Duodenal mucosa (tissue), 2 donors: ENCODE measurements at regions not wholly inside any gene's neighbourhood (a gene's known extent, or its start where the extent isn't known, plus 50 kb on each side); places are given as distances from the start of the nearest gene placed in this dataset.

Experiments
- H3K27ac ChIP-seq: one replicate; pipeline ENCODE4 v1.7.0; 2013; ENCODE audit warnings: low read depth, low read length
- H3K27me3 ChIP-seq, 2 donors: one replicate each; pipeline ENCODE4 v1.7.0; 2013; ENCODE audit warnings: low read length in 2 of 2, control low read depth in 1 of 2; ENCODE audit not compliant: insufficient read depth in 2 of 2, control insufficient read depth in 1 of 2
- H3K36me3 ChIP-seq, 2 donors: one replicate each; pipeline ENCODE4 v1.7.0; 2013; ENCODE audit warnings: low read length in 2 of 2, control low read depth in 1 of 2; ENCODE audit not compliant: insufficient read depth in 2 of 2, control insufficient read depth in 1 of 2
- H3K4me1 ChIP-seq, 2 donors: one replicate each; pipeline ENCODE4 v1.7.0; 2013; ENCODE audit warnings: low read length in 2 of 2, control low read depth in 1 of 2; ENCODE audit not compliant: insufficient read depth in 2 of 2, control insufficient read depth in 1 of 2
- H3K4me3 ChIP-seq, 2 donors: one replicate each; pipeline ENCODE4 v1.7.0; 2013; ENCODE audit warnings: low read length in 2 of 2, low read depth in 1 of 2
- H3K9ac ChIP-seq, 2 donors: one replicate each; pipeline ENCODE4 v1.7.0; 2013; ENCODE audit warnings: low read length in 2 of 2, low read depth in 1 of 2
- H3K9me3 ChIP-seq, 2 donors: one replicate each; pipeline ENCODE4 v1.7.0; 2013; ENCODE audit warnings: low read length in 2 of 2, control low read depth in 1 of 2; ENCODE audit not compliant: control insufficient read depth in 1 of 2

DNA sequence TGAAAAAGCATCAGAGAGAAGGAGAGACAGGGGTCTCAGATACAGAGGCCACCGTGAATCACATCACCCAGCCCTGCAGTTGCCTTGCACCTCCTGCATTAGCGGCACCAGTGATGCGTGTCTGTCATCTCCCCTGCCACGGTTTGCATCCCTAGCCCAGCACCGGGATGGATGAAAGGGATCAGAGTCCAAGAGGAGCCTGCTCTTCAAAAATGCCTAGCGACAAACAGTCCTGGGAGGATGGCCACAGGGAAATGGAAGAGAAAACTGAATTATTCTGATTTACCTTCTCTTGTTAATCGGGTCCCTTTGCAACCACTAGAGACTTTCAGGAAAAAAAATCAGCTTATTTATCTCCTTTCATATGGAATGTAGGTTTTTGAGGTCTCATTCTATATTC is 495.6 kb upstream of the KIRREL3 start:
- H3K27me3 ChIP-seq = no peaks in the 10 kb centered on the region
- no peaks in the 10 kb centered on the region for H3K4me1 ChIP-seq
- H3K27ac ChIP-seq = no peak overlapping the region
- H3K4me3 ChIP-seq = no peak overlapping the region
- no peak overlapping the region for H3K9ac ChIP-seq
- H3K36me3 ChIP-seq = no peaks in the 10 kb centered on the region
- H3K9me3 ChIP-seq = peaks cover 4 to 5% of the 10 kb centered on the region in 2 donors

DNA sequence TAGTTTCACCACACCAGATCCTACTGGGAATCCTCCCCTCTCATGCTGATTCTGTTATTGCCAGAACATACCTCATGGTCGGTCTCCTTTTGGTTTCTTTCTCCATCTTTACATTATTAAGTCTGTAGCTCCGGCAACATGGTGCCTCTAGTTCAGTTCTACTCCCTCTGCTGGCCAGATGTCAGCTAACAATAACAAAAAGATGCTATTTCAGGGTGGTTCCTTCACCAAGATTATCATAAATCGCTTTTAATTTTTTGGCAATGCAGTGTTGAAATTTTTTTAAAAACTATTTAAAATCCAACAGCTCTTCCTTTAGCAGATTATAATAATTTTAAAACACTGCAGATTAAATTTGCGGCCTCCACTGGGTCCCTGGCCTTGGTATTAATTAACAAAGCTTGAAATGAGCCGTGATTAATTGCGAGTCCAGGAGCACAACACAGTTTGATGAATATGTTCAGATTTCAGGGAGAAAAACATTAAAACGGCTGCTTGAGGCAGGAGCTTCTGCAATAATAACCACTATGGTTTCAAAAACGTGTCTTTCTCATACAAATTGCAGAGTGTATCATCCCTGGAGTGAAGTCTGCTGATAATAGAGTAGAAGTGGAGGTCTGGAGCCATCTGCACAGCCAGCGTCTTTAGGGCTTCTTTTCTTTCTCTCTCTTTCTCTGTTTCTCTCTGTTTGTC is 492.9 kb upstream of the KIRREL3 start:
- no peak overlapping the region for H3K27ac ChIP-seq
- H3K27me3 ChIP-seq = no peaks in the 10 kb centered on the region
- no peaks in the 10 kb centered on the region for H3K4me1 ChIP-seq
- no peak overlapping the region for H3K4me3 ChIP-seq
- no peaks in the 10 kb centered on the region for H3K36me3 ChIP-seq
- peaks cover 5 to 9% of the 10 kb centered on the region in 2 donors for H3K9me3 ChIP-seq
- H3K9ac ChIP-seq = no peak overlapping the region

DNA sequence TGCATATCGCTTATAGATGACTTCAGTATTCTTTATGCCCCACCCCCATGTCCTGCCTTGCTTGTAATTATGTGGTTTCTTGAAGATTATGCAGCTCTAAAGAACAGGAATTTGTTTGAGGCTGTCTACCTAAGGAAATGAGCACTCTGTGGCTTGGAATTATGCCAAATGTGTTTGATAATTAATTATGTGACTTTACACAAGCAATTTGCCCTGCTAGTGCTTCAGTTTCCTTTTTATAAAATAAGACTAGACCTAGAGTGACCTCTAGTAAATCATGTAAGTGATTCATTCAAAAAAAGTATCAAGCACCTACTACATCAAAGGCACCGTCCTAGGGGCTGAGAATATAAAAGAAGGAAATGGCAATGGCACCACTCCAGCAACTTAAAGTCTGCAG is 491.5 kb upstream of the KIRREL3 start:
- Histone ChIP-seq H3K27me3 (no peaks in the 10 kb centered on the region), H3K9me3 (peaks cover 5 to 9% of the 10 kb centered on the region in 2 donors), H3K9ac (no peak overlapping the region), H3K4me1 (no peaks in the 10 kb centered on the region), H3K4me3 (no peak overlapping the region), H3K27ac (no peak overlapping the region), H3K36me3 (no peaks in the 10 kb centered on the region)

DNA sequence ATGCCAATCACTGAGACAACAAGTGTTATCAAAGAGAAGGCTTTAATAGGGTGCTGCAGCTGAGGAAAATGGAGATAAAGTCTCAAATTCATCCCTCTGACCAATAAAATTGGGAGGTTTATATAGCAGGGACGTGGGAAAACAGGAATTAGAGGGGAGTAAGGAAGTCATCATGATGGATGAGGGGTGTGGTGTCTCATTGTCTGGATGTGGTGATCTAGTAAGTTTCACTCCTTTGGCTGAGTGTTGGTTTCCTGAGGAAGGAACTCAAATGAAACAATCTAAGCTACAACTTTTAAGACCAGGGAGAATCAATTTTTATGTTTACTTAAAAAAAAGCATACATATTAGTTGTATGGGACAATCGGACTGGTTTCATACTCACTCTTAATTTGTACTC is 491.0 kb upstream of the KIRREL3 start:
- Histone ChIP-seq H3K9me3 (peaks cover 5 to 9% of the 10 kb centered on the region in 2 donors), H3K27ac (no peak overlapping the region), H3K36me3 (no peaks in the 10 kb centered on the region), H3K27me3 (no peaks in the 10 kb centered on the region), H3K4me3 (no peak overlapping the region), H3K9ac (no peak overlapping the region), H3K4me1 (no peaks in the 10 kb centered on the region)

DNA sequence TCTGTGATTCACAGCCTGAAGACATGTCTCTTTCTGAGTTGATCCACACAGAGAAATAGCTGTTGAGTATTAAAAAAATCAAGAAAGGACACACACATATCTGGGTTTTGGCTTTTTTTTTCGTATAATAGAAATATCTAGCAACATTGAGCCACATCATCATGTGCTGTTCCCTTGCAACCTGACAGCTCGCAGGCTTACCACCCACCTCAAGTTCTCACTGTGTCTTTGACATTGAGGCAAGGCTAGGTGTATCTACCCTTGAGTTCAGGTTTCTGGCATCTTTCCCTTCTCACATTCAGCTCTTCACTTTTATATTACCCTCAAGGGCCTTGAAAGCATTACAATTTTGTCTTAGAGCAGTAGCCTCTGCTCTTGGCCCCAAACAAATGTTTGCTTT is 490.3 kb upstream of the KIRREL3 start:
- H3K4me3 ChIP-seq = no peak overlapping the region
- H3K27me3 ChIP-seq = no peaks in the 10 kb centered on the region
- H3K9ac ChIP-seq = no peak overlapping the region
- H3K4me1 ChIP-seq = no peaks in the 10 kb centered on the region
- no peaks in the 10 kb centered on the region for H3K36me3 ChIP-seq
- H3K27ac ChIP-seq = no peak overlapping the region
- H3K9me3 ChIP-seq = peaks cover 5 to 9% of the 10 kb centered on the region in 2 donors

DNA sequence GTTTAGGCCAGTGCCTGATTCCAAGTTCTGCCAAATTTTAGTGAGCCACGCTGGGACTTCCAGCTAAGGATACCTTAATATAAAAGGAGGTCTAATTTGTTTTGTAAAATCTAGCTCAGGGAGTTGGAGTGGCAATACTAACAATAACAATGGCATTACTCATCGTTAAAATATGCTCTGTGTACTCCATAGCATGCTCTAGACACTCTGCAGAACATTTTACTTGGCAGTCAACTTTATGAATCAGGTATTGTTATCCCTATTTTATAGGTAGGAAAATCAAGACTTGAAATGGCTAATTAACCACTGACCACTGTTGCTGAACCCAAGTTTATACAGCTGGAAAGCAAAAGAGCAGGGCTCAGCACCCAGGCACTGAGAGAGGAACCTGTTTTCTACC is 485.0 kb upstream of the KIRREL3 start:
- Histone ChIP-seq H3K27ac (no peak overlapping the region), H3K4me3 (no peak overlapping the region), H3K9me3 (peaks cover 0 to 6% of the 10 kb centered on the region in 2 donors), H3K27me3 (no peaks in the 10 kb centered on the region), H3K9ac (no peak overlapping the region), H3K36me3 (no peaks in the 10 kb centered on the region), H3K4me1 (no peaks in the 10 kb centered on the region)

DNA sequence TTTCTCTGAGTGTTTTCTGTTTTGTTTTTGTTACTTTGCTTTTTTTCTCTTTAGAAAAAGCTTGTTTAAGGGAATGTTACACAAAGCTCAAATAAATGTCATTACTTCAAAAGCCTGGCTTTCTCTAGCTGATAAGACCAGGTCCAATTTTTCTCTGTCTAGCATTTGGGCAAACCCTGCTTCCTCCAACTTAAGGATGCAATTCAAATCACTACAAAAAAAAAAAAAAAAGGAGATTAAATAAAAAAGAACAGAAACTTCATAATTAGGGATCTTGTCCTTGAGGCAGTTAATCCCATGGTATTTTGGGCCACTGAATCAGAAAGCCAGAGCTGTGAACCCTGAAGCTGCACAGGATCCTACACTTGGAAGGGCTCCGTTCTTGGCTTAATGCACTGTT is 480.8 kb upstream of the KIRREL3 start:
- Histone ChIP-seq H3K9me3 (no peaks in the 10 kb centered on the region), H3K9ac (no peak overlapping the region), H3K4me3 (no peak overlapping the region), H3K4me1 (no peaks in the 10 kb centered on the region), H3K27me3 (no peaks in the 10 kb centered on the region), H3K27ac (no peak overlapping the region), H3K36me3 (no peaks in the 10 kb centered on the region)

DNA sequence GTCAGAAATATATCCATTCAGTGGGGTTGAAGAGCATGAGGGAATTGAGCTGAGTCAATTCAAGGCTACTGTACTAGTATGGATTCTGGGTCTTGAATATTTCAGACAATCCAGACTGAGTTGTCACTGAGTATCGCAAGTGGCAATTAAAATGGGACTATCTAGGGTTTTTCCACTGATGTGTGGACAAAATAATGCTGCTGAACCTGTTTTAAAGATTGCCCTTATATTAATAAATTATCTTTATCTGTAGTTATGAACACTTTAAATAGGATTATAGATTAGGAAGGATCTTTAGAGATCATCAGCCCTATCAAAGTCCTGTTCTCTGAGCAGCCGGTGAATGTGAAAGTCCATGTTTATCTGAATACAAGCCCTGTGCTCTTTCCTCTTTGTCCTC is 478.3 kb upstream of the KIRREL3 start:
- Histone ChIP-seq H3K4me1 (no peaks in the 10 kb centered on the region), H3K9me3 (no peaks in the 10 kb centered on the region), H3K4me3 (no peak overlapping the region), H3K9ac (no peak overlapping the region), H3K36me3 (no peaks in the 10 kb centered on the region), H3K27ac (no peak overlapping the region), H3K27me3 (no peaks in the 10 kb centered on the region)

DNA sequence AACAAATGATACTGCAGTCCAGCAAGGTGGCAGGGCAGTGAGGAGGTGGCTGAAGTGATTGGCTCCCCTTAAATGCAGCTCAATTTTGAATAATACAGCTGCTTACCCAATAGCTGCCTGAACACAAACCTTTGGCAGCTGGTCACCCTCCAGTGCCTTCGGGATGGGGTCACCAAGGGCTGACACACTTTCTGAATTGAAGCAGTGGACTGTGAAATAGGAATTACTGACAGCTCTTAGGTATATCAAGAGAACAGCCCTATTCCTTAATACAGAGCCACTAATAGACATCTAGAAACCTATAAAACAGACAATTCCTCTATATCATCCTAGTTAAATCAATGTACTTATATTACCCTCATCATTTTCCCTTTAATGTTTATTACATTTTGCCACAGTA is 474.2 kb upstream of the KIRREL3 start:
- no peak overlapping the region for H3K27ac ChIP-seq
- H3K36me3 ChIP-seq = no peaks in the 10 kb centered on the region
- H3K27me3 ChIP-seq = no peaks in the 10 kb centered on the region
- no peaks in the 10 kb centered on the region for H3K9me3 ChIP-seq
- no peaks in the 10 kb centered on the region for H3K4me1 ChIP-seq
- no peak overlapping the region for H3K9ac ChIP-seq
- H3K4me3 ChIP-seq = no peak overlapping the region

DNA sequence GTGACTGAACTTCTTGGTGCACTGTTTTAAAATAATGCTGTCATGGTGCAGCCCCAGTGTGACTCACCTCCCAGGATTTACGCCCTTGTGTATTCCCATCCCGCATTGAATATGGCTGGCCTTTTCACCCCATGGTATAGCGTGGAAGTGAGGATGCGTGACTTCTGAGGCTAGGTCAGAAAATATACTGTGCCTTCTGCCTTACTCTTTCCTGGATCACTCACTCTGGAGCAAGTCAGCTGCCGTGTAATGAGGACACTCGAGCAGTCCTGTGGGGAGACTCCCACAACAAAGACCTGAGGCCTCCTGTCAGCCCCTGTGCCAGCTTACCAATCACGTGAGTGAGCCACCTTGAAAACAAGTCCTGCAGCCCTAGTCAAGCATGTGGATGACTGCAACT is 471.9 kb upstream of the KIRREL3 start:
- Histone ChIP-seq H3K9ac (no peak overlapping the region), H3K27ac (no peak overlapping the region), H3K4me3 (no peak overlapping the region), H3K27me3 (no peaks in the 10 kb centered on the region), H3K4me1 (no peaks in the 10 kb centered on the region), H3K9me3 (no peaks in the 10 kb centered on the region), H3K36me3 (no peaks in the 10 kb centered on the region)

DNA sequence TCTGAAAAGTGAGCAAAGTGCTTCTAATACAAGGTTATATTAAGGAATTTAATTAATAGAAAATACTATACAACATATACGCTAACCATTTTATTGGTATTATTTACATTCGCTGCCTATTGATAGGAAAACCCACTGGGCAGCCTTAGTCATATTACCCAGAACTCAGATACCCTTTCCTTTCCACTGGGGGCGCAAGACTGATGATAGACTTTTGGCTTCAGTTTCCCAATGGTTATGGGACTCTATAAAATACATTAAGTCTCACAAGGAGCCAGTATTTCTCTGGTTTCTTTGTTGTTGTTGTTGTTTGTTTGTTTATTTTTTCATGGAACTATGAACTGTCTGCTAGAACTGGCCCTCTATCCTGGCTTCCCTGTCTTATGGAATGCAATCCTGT is 471.1 kb upstream of the KIRREL3 start:
- Histone ChIP-seq H3K9ac (no peak overlapping the region), H3K4me1 (no peaks in the 10 kb centered on the region), H3K4me3 (no peak overlapping the region), H3K36me3 (no peaks in the 10 kb centered on the region), H3K27me3 (no peaks in the 10 kb centered on the region), H3K9me3 (no peaks in the 10 kb centered on the region), H3K27ac (no peak overlapping the region)
